VCaP (cell line): ENCODE measurements at regions not wholly inside any gene's neighbourhood (a gene's known extent, or its start where the extent isn't known, plus 50 kb on each side); places are given as distances from the start of the nearest gene placed in this dataset.

Experiments used
- H3K27ac ChIP-seq: fragments of 450-650 bp; 2 replicates; pipeline ENCODE4 v1.5.1; 2017
- TF ChIP-seq, protein P1 (sequence below): fragments of 450-650 bp; conservative IDR thresholded peaks from 2 replicates; pipeline ENCODE4 v1.5.1; 2017; ENCODE audit warnings: mild to moderate bottlenecking, moderate library complexity

- TF ChIP-seq, protein P1, sequence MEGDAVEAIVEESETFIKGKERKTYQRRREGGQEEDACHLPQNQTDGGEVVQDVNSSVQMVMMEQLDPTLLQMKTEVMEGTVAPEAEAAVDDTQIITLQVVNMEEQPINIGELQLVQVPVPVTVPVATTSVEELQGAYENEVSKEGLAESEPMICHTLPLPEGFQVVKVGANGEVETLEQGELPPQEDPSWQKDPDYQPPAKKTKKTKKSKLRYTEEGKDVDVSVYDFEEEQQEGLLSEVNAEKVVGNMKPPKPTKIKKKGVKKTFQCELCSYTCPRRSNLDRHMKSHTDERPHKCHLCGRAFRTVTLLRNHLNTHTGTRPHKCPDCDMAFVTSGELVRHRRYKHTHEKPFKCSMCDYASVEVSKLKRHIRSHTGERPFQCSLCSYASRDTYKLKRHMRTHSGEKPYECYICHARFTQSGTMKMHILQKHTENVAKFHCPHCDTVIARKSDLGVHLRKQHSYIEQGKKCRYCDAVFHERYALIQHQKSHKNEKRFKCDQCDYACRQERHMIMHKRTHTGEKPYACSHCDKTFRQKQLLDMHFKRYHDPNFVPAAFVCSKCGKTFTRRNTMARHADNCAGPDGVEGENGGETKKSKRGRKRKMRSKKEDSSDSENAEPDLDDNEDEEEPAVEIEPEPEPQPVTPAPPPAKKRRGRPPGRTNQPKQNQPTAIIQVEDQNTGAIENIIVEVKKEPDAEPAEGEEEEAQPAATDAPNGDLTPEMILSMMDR = no peak
- no peak overlapping the region for H3K27ac ChIP-seq
These were observed 230.1 kb upstream of the TENM4 start for GRCh38 chr11:79670882-79671281.

DNA sequence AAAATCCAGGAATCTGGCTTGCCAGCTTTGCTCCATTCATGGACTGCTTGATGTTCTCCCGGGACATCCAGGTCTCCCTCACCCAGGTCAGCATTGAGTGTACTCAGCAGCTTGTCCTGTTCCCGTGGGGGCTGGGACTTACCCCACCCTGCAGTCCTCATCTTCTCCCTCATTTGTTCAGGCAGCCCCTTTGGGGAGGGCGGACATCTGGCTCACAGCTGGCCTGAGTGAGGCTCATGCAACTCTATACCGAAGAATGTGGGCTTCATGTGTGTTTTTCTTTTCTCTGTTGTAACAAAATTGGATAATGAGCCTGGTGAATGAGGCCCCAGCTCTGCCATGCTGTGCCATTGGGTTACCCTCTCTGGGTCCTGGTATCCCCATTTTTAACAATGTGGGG, 227.7 kb upstream of the TENM4 start:
- H3K27ac ChIP-seq = no peak overlapping the region

GRCh38 chr11:79667380-79667779, 226.6 kb upstream of the TENM4 start:
- TF ChIP-seq, protein P1 = no peak
- no peak overlapping the region for H3K27ac ChIP-seq

More for the DNA sequence above, 227.7 kb upstream of the TENM4 start:
- TF ChIP-seq, protein P1 = no peak

DNA sequence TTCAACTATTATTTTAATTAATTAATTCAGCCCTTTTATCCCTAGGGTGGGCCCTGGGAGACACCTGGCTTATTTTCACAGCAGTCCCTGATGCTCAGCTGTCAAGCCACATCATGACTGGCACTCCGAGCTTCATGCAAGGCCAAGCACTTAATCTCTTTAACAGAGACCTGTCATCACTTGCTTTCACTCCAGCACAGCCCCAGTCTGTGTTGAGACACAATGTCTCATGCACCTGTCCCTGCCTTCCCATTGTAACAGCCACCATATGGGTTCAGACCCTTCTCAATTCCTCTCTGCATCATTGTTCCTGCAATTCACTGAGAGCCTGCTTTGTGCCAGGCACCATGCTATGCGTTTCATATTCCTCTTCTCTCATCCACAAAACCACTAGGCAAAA, 222.2 kb upstream of the TENM4 start:
- no peak overlapping the region for H3K27ac ChIP-seq

DNA sequence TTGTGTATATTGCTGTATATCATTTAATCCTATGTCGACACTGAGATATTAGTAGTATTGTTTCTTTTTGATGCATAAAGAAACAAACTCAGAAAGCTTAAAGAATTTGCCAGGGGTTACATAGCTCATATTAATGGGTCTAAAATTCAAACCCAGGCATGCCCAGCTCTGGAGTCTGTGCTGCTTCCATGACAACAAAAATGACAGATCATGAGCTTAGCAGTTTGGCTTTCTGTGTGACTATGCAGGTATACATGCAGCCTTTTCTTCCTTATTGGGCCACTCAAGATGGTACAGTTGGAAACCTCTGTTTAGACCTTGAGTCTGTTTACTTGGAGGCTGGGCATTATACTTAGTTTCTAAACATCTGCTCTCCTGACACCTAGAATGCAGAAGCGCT, 220.5 kb upstream of the TENM4 start:
- H3K27ac ChIP-seq = no peak overlapping the region
- TF ChIP-seq, protein P1 = no peak

More for the DNA sequence above, 222.2 kb upstream of the TENM4 start:
- TF ChIP-seq, protein P1 = no peak

DNA sequence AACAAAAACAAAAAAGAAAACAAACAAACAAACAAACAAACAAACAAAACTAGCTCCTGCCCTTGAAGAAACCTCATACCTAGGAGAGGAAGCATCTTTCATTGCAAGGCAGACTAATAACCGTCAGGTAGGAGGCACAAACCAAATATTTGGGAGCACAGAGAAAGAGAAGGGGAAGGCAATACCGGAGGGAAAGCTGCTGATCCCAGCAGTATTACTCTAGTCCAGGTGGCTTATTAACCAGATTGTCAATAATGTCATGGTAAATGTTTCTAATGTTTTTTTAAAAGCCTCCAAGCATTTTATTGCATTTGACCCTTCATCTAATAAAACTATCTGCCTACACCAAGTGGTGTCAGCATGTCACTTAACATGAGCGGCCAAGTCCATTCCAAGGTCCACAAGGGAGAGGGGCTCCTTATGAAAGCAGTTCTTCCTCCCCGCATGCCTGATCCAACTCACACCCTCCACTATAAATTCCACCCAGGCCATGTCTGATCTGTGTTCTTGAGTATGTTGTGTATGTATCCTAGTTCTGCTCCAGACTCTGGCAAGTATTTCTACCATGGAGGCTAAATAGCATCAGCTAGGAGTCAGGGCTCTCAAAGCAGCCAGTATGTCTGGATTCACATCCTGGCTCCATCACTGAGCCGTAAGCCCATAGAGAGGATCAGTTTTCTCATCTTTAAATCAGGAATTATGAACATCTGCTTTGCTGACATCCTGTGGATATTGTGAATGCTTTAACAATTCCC, 208.1 kb upstream of the TENM4 start:
- peak overlapping the region; percentile 45 for H3K27ac ChIP-seq
- TF ChIP-seq, protein P1 = no peak

DNA sequence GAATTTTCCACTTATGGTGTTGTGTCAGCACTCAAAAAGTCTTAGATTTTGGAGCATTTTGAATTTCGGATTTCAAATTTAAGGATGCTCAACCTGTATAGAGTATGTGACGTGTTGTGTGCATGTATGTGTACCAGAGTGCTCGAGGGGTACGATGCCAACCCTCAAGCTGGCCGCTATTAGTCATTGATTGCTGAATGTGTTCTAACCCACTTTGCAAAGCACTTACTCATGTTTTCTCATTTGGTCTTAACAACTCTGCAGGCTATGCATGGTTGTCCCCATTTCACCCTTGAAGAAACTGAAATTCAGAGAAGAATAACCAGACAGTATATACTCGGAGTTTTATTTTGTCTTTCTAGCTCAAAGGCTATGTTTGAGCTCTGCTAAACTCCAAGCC, 196.4 kb upstream of the TENM4 start:
- no peak overlapping the region for H3K27ac ChIP-seq
- TF ChIP-seq, protein P1 = no peak
